ENCODE measurements at regions not wholly inside any gene's neighbourhood (a gene's known extent, or its start where the extent isn't known, plus 50 kb on each side); places are given as distances from the start of the nearest gene placed in this dataset.

- H3K4me3 Mint-ChIP-seq, result no peak overlapping the region
- no peak for TF ChIP-seq CTCF (IDR thresholded peaks at IDR 0.05)
- H3K4me2 ChIP-seq (replicated peaks; ENCODE audit: extremely low read depth, low read length, poor library complexity, severe bottlenecking), result no peak overlapping the region
- H3K27ac Mint-ChIP-seq, result no peak overlapping the region
- H3K4me3 ChIP-seq (replicated peaks in 1 of 3; ENCODE audit: low read depth in 2 of 3, low read length in 3 of 3), result no peak overlapping the region
- no peaks in the 10 kb centered on the region for H3K27me3 ChIP-seq (ENCODE audit: control insufficient read depth in 2 of 2, insufficient read depth in 2 of 2, low read length in 2 of 2)
- no peak overlapping the region for H3K9ac ChIP-seq (ENCODE audit: insufficient read depth, low read length, poor library complexity, severe bottlenecking)
- H3K9me3 Mint-ChIP-seq, result peaks cover 0 to 5% (median 0%) of the 10 kb centered on the region in 7 donors
- H2AFZ ChIP-seq (ENCODE audit: insufficient read depth, low read depth, low read length, poor library complexity, severe bottlenecking), result no peak overlapping the region
- H3K79me2 ChIP-seq (ENCODE audit: insufficient read depth, low read length), result no peaks in the 10 kb centered on the region
- H3K27me3 Mint-ChIP-seq (ENCODE audit: low read depth in 3 of 3), result peaks cover 0 to 13% (median 4%) of the 10 kb centered on the region in 3 donors
- 96% methylated on average over 18 of the region's 21 CpGs for WGBS (ENCODE audit: insufficient coverage)
- H3K4me1 ChIP-seq (ENCODE audit: control insufficient read depth in 1 of 2, insufficient read depth in 2 of 2, low read length in 2 of 2), result no peaks in the 10 kb centered on the region
- H3K4me1 Mint-ChIP-seq, result no peaks in the 10 kb centered on the region
- H3K9me3 ChIP-seq (replicated peaks in 1 of 2; ENCODE audit: control insufficient read depth in 1 of 2, insufficient read depth in 1 of 2, low read length in 2 of 2), result no peaks in the 10 kb centered on the region
- no peak overlapping the region for H3K27ac ChIP-seq (ENCODE audit: low read depth in 1 of 2, low read length in 2 of 2)
- H3K36me3 Mint-ChIP-seq, result no peaks in the 10 kb centered on the region
- no peaks in the 10 kb centered on the region for H4K20me1 ChIP-seq (ENCODE audit: insufficient read depth, low read length)
- H3K36me3 ChIP-seq (replicated peaks in 1 of 2; ENCODE audit: control insufficient read depth in 1 of 2, insufficient read depth in 2 of 2, low read length in 2 of 2), result no peaks in the 10 kb centered on the region
- DNase-seq, result no peak
- intact Hi-C loops (cut with micrococcal nuclease), result no loop called here
Measured at GRCh38 chr16:85364323-85365040, 248.6 kb upstream of the GSE1 start.

DNA sequence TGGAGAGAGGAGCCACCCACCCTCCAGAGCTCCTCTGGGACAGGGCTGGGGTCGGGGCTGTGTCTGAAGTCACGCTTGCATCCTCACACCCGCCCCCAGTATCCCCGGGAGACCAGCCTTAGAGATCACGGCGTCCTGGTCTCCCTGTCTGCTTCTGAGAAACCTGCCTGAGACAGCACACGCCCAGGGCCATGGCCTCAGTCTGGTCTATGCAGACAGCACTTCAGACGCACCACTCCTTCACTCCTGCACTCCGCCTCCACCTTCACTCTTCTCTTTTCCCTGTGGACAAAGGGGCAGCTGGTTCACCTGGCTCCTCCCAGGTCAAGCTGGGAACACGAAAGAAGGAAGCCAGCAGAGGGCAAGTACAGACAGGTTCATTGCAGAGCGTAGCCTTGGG is 248.0 kb upstream of the GSE1 start:
- Mint-ChIP-seq H3K4me1 (no peaks in the 10 kb centered on the region), H3K36me3 (no peaks in the 10 kb centered on the region), H3K27me3 (ENCODE audit: low read depth in 3 of 3) (peaks cover 0 to 13% (median 4%) of the 10 kb centered on the region in 3 donors), H3K4me3 (no peak overlapping the region), H3K9me3 (peaks cover 0 to 5% (median 0%) of the 10 kb centered on the region in 7 donors), H3K27ac (no peak overlapping the region)
- Histone ChIP-seq H4K20me1 (ENCODE audit: insufficient read depth, low read length) (no peaks in the 10 kb centered on the region), H3K4me2 (replicated peaks; ENCODE audit: extremely low read depth, low read length, poor library complexity, severe bottlenecking) (no peak overlapping the region), H3K27me3 (ENCODE audit: control insufficient read depth in 2 of 2, insufficient read depth in 2 of 2, low read length in 2 of 2) (no peaks in the 10 kb centered on the region), H3K9ac (ENCODE audit: insufficient read depth, low read length, poor library complexity, severe bottlenecking) (no peak overlapping the region), H3K36me3 (replicated peaks in 1 of 2; ENCODE audit: control insufficient read depth in 1 of 2, insufficient read depth in 2 of 2, low read length in 2 of 2) (no peaks in the 10 kb centered on the region), H2AFZ (ENCODE audit: insufficient read depth, low read depth, low read length, poor library complexity, severe bottlenecking) (no peak overlapping the region), H3K27ac (ENCODE audit: low read depth in 1 of 2, low read length in 2 of 2) (no peak overlapping the region), H3K9me3 (replicated peaks in 1 of 2; ENCODE audit: control insufficient read depth in 1 of 2, insufficient read depth in 1 of 2, low read length in 2 of 2) (no peaks in the 10 kb centered on the region), H3K4me1 (ENCODE audit: control insufficient read depth in 1 of 2, insufficient read depth in 2 of 2, low read length in 2 of 2) (no peaks in the 10 kb centered on the region), H3K4me3 (replicated peaks in 1 of 3; ENCODE audit: low read depth in 2 of 3, low read length in 3 of 3) (no peak overlapping the region), H3K79me2 (ENCODE audit: insufficient read depth, low read length) (no peaks in the 10 kb centered on the region)
- WGBS (ENCODE audit: insufficient coverage), result 92% methylated on average over 11 of the region's 11 CpGs
- TF ChIP-seq CTCF (IDR thresholded peaks at IDR 0.05), result no peak
- DNase-seq, result no peak
- intact Hi-C loops (cut with micrococcal nuclease), result no loop called here

Measured in CD14-positive monocyte (primary cell).